Caco-2 (cell line): ENCODE measurements at regions not wholly inside any gene's neighbourhood (a gene's known extent, or its start where the extent isn't known, plus 50 kb on each side); places are given as distances from the start of the nearest gene placed in this dataset.

ENCODE experiments used
- BruUV-seq: library from RNA; stranded (reverse); fragments of 400-500 nt; replicated peaks from 2 replicates; lab custom pipeline; 2021; lab: Mats Ljungman, UMichigan
- CTCF ChIA-PET: fragments of 300-600 bp; sonication (Branson Sonifier 250); formaldehyde crosslinking; loops from one replicate; lab custom pipeline; 2022; ENCODE audit warnings: antibody characterized with exemption; lab: Charles Lee
- POLR2A ChIA-PET: fragments of 300-600 bp; sonication (Branson Sonifier 250); formaldehyde crosslinking; loops from one replicate; lab custom pipeline; 2022; ENCODE audit warnings: antibody characterized with exemption; lab: Charles Lee
- DNase-seq, 2 experiments: peaks; one replicate each; pipeline versions ENCODE4 v3.0.0 to v3.0.0-alpha.2; 2020 to 2022
- H3K27me3 ChIP-seq: replicated peaks from 2 replicates; pipeline ENCODE4 v1.6.0; 2011; ENCODE audit warnings: low read length; ENCODE audit not compliant: control insufficient read depth, insufficient read depth
- H3K36me3 ChIP-seq: 2 replicates; pipeline ENCODE4 v1.5.1; 2011; ENCODE audit warnings: low read length; ENCODE audit not compliant: control insufficient read depth, insufficient read depth
- H3K4me1 ChIP-seq: fragments of 250-450 bp; sonication (Bioruptor Pico); 2 replicates; pipeline ENCODE4 v1.5.1; 2020; ENCODE audit warnings: mild to moderate bottlenecking
- H3K4me3 ChIP-seq: 2 replicates; pipeline ENCODE4 v1.5.1; 2011; ENCODE audit warnings: low read depth, mild to moderate bottlenecking, control low read depth, low read length
- H3K9me3 ChIP-seq: fragments of 250-450 bp; sonication (Bioruptor Pico); 2 replicates; pipeline ENCODE4 v1.5.1; 2020; ENCODE audit warnings: mild to moderate bottlenecking, moderate library complexity
- H3K27ac Mint-ChIP-seq: one replicate; pipeline ENCODE4 v1.8.0; 2022; ENCODE audit warnings: mixed read lengths; ENCODE audit not compliant: unreplicated experiment
- H3K27me3 Mint-ChIP-seq: one replicate; pipeline ENCODE4 v1.8.0; 2022; ENCODE audit warnings: mixed read lengths; ENCODE audit not compliant: insufficient read depth, unreplicated experiment
- H3K36me3 Mint-ChIP-seq: one replicate; pipeline ENCODE4 v1.8.0; 2022; ENCODE audit warnings: mild to moderate bottlenecking, mixed read lengths; ENCODE audit not compliant: insufficient read depth, unreplicated experiment
- H3K4me1 Mint-ChIP-seq: one replicate; pipeline ENCODE4 v1.8.0; 2022; ENCODE audit warnings: low read depth, mixed read lengths; ENCODE audit not compliant: unreplicated experiment
- H3K4me3 Mint-ChIP-seq: one replicate; pipeline ENCODE4 v1.8.0; 2022; ENCODE audit warnings: mild to moderate bottlenecking, moderate library complexity, mixed read lengths; ENCODE audit not compliant: unreplicated experiment
- H3K9me3 Mint-ChIP-seq: one replicate; pipeline ENCODE4 v1.8.0; 2022; ENCODE audit warnings: mixed read lengths; ENCODE audit not compliant: unreplicated experiment
- CTCF ChIP-seq, 2 experiments: fragments of 200-600 bp in 1 of 2; IDR thresholded peaks; 1 replicate in 1 of 2; 2 replicates in 1 of 2; pipeline versions ENCODE4 v1.5.1 to v1.8.0; 2011 to 2022; ENCODE audit warnings: antibody characterized with exemption in 1 of 2, control low read depth in 1 of 2, inconsistent platforms in 1 of 2, low read depth in 1 of 2, low read length in 1 of 2, mild to moderate bottlenecking in 1 of 2, moderate library complexity in 1 of 2; ENCODE audit not compliant: insufficient read depth in 1 of 2, severe bottlenecking in 1 of 2, unreplicated experiment in 1 of 2
- intact Hi-C: fragments of 100-400 bp; cut with micrococcal nuclease; formaldehyde crosslinking; loops from one replicate; pipeline ENCODE4 v1.10.0; 2022; ENCODE audit not compliant: unreplicated experiment

GRCh38 chr6:8579372-8579771 is 144.0 kb upstream of the SLC35B3 start:
- Mint-ChIP-seq H3K36me3 (no peaks in the 10 kb centered on the region), H3K27ac (no peak overlapping the region), H3K9me3 (no peaks in the 10 kb centered on the region), H3K4me3 (no peak overlapping the region), H3K4me1 (no peaks in the 10 kb centered on the region), H3K27me3 (no peaks in the 10 kb centered on the region)
- intact Hi-C loops, result no loop called here
- no peak for DNase-seq
- ChIA-PET POLR2A (no interaction called here), CTCF (no interaction called here)
- BruUV-seq, result no TSS peak
- no peaks in the 10 kb centered on the region for H3K4me1 ChIP-seq
- H3K9me3 ChIP-seq, result no peaks in the 10 kb centered on the region
- no peak for TF ChIP-seq CTCF (IDR thresholded peaks at IDR 0.05; ENCODE audit: insufficient read depth in 1 of 2, low read depth in 1 of 2, low read length in 1 of 2, severe bottlenecking in 1 of 2, unreplicated experiment in 1 of 2)
- no peaks in the 10 kb centered on the region for H3K27me3 ChIP-seq
- no peaks in the 10 kb centered on the region for H3K36me3 ChIP-seq
- H3K4me3 ChIP-seq, result no peak overlapping the region

GRCh38 chr6:8578006-8578405 is 142.7 kb upstream of the SLC35B3 start:
- DNase-seq, result no peak
- H3K36me3 Mint-ChIP-seq, result no peaks in the 10 kb centered on the region
- Histone ChIP-seq H3K27me3 (no peaks in the 10 kb centered on the region), H3K4me1 (no peaks in the 10 kb centered on the region), H3K4me3 (no peak overlapping the region), H3K9me3 (no peaks in the 10 kb centered on the region), H3K36me3 (no peaks in the 10 kb centered on the region)
- ChIA-PET CTCF (no interaction called here), POLR2A (no interaction called here)
- no peaks in the 10 kb centered on the region for H3K4me1 Mint-ChIP-seq
- no peak overlapping the region for H3K4me3 Mint-ChIP-seq
- BruUV-seq, result no TSS peak
- H3K9me3 Mint-ChIP-seq, result no peaks in the 10 kb centered on the region
- intact Hi-C loops, result no loop called here
- no peak for TF ChIP-seq CTCF (IDR thresholded peaks at IDR 0.05; ENCODE audit: insufficient read depth in 1 of 2, low read depth in 1 of 2, low read length in 1 of 2, severe bottlenecking in 1 of 2, unreplicated experiment in 1 of 2)
- no peaks in the 10 kb centered on the region for H3K27me3 Mint-ChIP-seq
- H3K27ac Mint-ChIP-seq, result no peak overlapping the region

GRCh38 chr6:8574749-8575468 is 139.6 kb upstream of the SLC35B3 start:
- Mint-ChIP-seq H3K27ac (no peak overlapping the region), H3K4me3 (no peak overlapping the region), H3K4me1 (no peaks in the 10 kb centered on the region), H3K27me3 (no peaks in the 10 kb centered on the region), H3K9me3 (no peaks in the 10 kb centered on the region), H3K36me3 (no peaks in the 10 kb centered on the region)
- BruUV-seq, result no TSS peak
- Histone ChIP-seq H3K4me3 (no peak overlapping the region), H3K4me1 (no peaks in the 10 kb centered on the region), H3K27me3 (no peaks in the 10 kb centered on the region), H3K36me3 (no peaks in the 10 kb centered on the region), H3K9me3 (no peaks in the 10 kb centered on the region)
- TF ChIP-seq CTCF (IDR thresholded peaks at IDR 0.05; ENCODE audit: insufficient read depth in 1 of 2, low read depth in 1 of 2, low read length in 1 of 2, severe bottlenecking in 1 of 2, unreplicated experiment in 1 of 2), result no peak
- CTCF ChIA-PET, result no interaction called here
- intact Hi-C loops, result no loop called here
- no peak for DNase-seq
- POLR2A ChIA-PET, result no interaction called here
